ENCODE measurements at regions not wholly inside any gene's neighbourhood (a gene's known extent, or its start where the extent isn't known, plus 50 kb on each side); places are given as distances from the start of the nearest gene placed in this dataset.
A peak's percentile ranks its signal among the peaks of the same experiment; 100 is the strongest.

DNA sequence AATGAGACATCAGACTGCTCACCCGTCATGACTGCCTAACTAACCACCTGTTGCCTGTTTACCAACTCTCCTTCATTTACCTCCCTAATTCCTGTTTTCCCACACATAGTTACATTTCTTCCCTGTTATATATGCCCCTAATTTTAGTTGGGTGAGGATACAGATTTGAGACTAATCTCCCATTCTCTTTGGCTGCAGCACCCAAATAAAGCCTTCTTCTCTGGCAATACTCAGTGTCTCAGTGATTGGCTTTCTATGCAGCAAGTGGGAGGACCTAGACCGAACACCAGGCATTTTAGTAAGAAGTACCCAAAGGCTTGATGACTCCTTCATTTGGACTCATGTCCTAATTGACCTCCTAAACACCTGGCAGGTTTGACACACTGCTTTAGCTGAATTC, 147.2 kb downstream of the TRIB2 start:
- Histone ChIP-seq H3K9me3 (peaks cover 0 to 11% of the 10 kb centered on the region in 2 donors), H3K4me1 (no peaks in the 10 kb centered on the region), H3K27ac (no peak overlapping the region), H3K27me3 (no peaks in the 10 kb centered on the region), H3K36me3 (no peaks in the 10 kb centered on the region), H3K4me3 (no peak overlapping the region)
- TF ChIP-seq, protein P1, sequence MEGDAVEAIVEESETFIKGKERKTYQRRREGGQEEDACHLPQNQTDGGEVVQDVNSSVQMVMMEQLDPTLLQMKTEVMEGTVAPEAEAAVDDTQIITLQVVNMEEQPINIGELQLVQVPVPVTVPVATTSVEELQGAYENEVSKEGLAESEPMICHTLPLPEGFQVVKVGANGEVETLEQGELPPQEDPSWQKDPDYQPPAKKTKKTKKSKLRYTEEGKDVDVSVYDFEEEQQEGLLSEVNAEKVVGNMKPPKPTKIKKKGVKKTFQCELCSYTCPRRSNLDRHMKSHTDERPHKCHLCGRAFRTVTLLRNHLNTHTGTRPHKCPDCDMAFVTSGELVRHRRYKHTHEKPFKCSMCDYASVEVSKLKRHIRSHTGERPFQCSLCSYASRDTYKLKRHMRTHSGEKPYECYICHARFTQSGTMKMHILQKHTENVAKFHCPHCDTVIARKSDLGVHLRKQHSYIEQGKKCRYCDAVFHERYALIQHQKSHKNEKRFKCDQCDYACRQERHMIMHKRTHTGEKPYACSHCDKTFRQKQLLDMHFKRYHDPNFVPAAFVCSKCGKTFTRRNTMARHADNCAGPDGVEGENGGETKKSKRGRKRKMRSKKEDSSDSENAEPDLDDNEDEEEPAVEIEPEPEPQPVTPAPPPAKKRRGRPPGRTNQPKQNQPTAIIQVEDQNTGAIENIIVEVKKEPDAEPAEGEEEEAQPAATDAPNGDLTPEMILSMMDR (IDR thresholded peaks at IDR 0.05): no peak
- DNase-seq (ENCODE audit: low spot score): no peak

DNA sequence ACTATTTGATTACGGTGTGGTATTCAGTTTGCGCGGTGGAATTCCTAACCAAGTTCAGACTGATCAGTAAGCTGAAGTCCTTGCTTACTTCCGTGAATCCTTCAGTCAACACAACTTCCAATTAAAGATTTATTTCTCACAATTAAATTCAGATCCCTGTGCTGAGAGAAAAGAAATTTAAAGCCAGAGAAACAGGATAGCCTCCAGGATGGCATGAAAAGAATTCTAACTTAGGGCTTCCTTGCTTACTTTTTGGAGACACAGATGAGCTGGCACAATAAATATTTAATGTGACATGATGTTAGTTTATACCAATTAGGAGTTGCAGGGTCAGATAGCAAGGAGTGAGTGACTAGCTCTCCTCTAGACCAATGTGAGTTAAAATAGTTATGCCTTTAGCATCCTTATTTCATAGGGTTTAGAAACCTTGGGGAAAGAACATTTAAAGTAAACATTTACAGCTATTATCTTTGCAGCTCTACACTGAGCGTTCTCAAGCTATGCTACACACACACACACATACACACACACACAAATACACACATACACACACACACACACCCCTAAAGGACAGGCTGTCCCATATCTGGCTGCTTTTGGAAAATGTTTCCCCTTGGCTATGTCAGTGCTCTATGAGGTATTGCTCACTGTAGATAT, 151.0 kb downstream of the TRIB2 start:
- Histone ChIP-seq H3K4me1 (no peaks in the 10 kb centered on the region), H3K27me3 (no peaks in the 10 kb centered on the region), H3K27ac (no peak overlapping the region), H3K9me3 (peaks cover 0 to 11% of the 10 kb centered on the region in 2 donors), H3K4me3 (no peak overlapping the region), H3K36me3 (no peaks in the 10 kb centered on the region)
- TF ChIP-seq, protein P1 (IDR thresholded peaks at IDR 0.05): no peak
- DNase-seq (ENCODE audit: low spot score): no peak

DNA sequence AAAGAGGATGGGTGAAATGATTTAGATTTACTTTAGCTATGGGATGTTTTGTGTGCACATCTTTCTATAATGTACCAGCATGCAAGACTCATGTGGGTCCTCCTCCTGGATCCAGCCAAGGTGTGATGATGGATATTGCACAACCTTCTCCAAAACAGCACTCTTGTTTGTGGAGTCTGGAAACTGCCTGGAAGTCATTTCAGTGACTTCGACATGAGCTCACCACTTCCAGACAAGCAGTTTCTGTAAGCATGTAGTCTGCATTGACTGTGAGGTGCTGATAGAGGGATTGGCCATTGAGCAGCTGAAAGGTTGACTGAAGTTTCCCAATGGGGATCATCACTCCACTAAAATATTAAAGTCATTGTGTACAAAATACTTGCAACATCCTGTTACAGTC, 154.0 kb downstream of the TRIB2 start:
- H3K27me3 ChIP-seq: no peaks in the 10 kb centered on the region
- H3K4me1 ChIP-seq: no peaks in the 10 kb centered on the region
- no peaks in the 10 kb centered on the region for H3K9me3 ChIP-seq
- TF ChIP-seq, protein P1 (IDR thresholded peaks at IDR 0.05): no peak
- peak; percentile 67 for DNase-seq (ENCODE audit: low spot score)
- H3K36me3 ChIP-seq: no peaks in the 10 kb centered on the region
- H3K27ac ChIP-seq: no peak overlapping the region
- H3K4me3 ChIP-seq: no peak overlapping the region

DNA sequence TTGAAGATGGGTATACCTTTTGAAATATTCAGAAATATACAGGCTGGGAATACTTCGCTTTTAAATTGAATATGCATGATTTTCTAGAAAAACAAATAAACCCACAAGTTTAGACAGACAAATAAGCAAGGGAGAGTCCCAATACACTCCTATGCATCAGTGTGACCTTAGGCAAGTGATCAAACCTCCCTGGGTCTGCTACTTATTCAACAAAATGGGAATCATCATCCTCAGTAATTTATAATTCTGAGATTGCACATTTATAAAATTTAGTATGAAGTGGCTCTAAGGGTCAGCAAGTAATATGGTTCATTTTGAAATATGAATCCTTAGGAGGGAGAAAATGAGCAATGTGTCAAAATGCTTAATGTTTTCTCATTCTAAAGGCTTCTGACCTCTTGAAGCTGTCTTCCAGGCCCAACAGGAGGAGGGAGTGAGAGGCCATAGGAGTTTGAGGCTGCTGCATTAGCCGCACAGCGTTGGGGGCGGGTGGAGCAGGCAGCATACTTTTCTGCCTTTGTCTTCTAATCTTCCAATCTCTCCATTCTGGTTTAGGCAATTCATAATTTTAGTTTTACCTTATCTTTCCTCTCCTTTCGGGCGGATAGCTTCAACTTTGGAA, 155.1 kb downstream of the TRIB2 start:
- Histone ChIP-seq H3K27me3 (no peaks in the 10 kb centered on the region), H3K36me3 (no peaks in the 10 kb centered on the region), H3K9me3 (no peaks in the 10 kb centered on the region), H3K4me3 (no peak overlapping the region), H3K4me1 (no peaks in the 10 kb centered on the region), H3K27ac (no peak overlapping the region)
- TF ChIP-seq, protein P1 (IDR thresholded peaks at IDR 0.05): no peak
- DNase-seq (ENCODE audit: low spot score): no peak

DNA sequence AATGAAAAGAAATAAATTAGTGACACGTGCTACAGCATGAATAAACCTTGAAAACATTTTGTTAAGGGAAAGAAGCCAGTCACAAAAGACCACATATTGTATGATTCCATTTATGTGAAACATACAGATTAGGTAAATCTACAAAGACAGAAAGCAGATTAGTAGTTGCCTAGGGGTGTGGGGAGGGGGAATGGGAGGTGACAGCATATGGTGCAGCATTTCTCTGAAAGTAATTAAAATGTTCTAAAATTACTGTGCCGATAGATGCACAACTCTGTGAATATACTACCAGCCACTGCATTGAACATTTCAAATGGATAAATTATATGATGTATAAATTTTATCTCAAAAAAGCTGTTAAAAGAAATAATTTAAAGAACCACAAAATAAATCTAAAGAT, 161.0 kb downstream of the TRIB2 start:
- Histone ChIP-seq H3K4me3 (no peak overlapping the region), H3K9me3 (no peaks in the 10 kb centered on the region), H3K36me3 (no peaks in the 10 kb centered on the region), H3K27me3 (no peaks in the 10 kb centered on the region), H3K4me1 (no peaks in the 10 kb centered on the region), H3K27ac (no peak overlapping the region)
- no peak for DNase-seq (ENCODE audit: low spot score)
- TF ChIP-seq, protein P1 (IDR thresholded peaks at IDR 0.05): no peak

DNA sequence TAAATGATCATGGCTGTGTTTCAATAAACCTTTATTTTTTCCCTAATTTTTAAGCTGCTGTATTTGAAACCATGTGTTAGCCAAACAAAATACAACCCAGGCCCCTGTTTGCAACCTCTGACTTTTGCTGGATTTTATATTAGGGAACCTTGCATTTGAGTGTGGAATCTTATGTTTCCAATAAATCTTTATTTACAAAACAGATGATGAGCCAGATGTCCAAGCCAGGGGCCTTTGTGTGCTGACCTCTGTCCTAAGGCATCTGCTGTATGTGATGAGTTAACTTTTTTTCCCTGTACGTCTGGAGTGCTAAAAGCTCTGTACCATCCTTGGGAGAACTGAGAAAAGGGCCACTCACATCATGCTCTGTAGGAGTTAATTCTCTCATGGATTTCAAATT, 162.9 kb downstream of the TRIB2 start:
- Histone ChIP-seq H3K4me3 (no peak overlapping the region), H3K36me3 (no peaks in the 10 kb centered on the region), H3K27me3 (no peaks in the 10 kb centered on the region), H3K27ac (no peak overlapping the region), H3K4me1 (peaks cover 0 to 10% of the 10 kb centered on the region in 2 donors), H3K9me3 (no peaks in the 10 kb centered on the region)
- DNase-seq (ENCODE audit: low spot score): no peak
- TF ChIP-seq, protein P1 (IDR thresholded peaks at IDR 0.05): no peak
